ENCODE measurements at regions not wholly inside any gene's neighbourhood (a gene's known extent, or its start where the extent isn't known, plus 50 kb on each side); places are given as distances from the start of the nearest gene placed in this dataset.

- no peak for TF ChIP-seq NFRKB (IDR thresholded peaks at IDR 0.05)
- TF ChIP-seq BHLHE40 (IDR thresholded peaks at IDR 0.05; ENCODE audit: borderline replicate concordance): no peak
- TF ChIP-seq ELF4 (IDR thresholded peaks at IDR 0.05): no peak
- no peak for TF ChIP-seq SP1 (IDR thresholded peaks at IDR 0.05)
- TF ChIP-seq, protein P1, sequence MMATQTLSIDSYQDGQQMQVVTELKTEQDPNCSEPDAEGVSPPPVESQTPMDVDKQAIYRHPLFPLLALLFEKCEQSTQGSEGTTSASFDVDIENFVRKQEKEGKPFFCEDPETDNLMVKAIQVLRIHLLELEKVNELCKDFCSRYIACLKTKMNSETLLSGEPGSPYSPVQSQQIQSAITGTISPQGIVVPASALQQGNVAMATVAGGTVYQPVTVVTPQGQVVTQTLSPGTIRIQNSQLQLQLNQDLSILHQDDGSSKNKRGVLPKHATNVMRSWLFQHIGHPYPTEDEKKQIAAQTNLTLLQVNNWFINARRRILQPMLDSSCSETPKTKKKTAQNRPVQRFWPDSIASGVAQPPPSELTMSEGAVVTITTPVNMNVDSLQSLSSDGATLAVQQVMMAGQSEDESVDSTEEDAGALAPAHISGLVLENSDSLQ (IDR thresholded peaks at IDR 0.05): no peak
- no peak for TF ChIP-seq CTBP1 (IDR thresholded peaks at IDR 0.05; ENCODE audit: borderline replicate concordance)
- no peak for TF ChIP-seq L3MBTL2 (conservative IDR thresholded peaks at IDR 0.05)
- no peak for TF ChIP-seq TARDBP (IDR thresholded peaks at IDR 0.05)
These were observed 393.7 kb downstream of the STK39 start for GRCh38 chr2:167853717-167854116.
